ENCODE measurements at regions not wholly inside any gene's neighbourhood (a gene's known extent, or its start where the extent isn't known, plus 50 kb on each side); places are given as distances from the start of the nearest gene placed in this dataset.

- no peak overlapping the region for H3K4me3 ChIP-seq
- no peak overlapping the region for H3K27ac ChIP-seq
- no peak for DNase-seq
- intact Hi-C loops (cut with DNase I): loop anchor here (5.0 to 10.0 kb wide), 2 partner anchors 484 to 689 kb away; no protein-coding TSS in a partner anchor
- TF ChIP-seq CTCF (IDR thresholded peaks at IDR 0.05): no peak
- H3K36me3 ChIP-seq: no peaks in the 10 kb centered on the region
- H3K4me1 ChIP-seq: peaks cover 20% of the 10 kb centered on the region
- H3K27me3 ChIP-seq (ENCODE audit: low read depth): no peaks in the 10 kb centered on the region
- peak; percentile 9 to 14 for ATAC-seq
- H3K9me3 ChIP-seq: no peaks in the 10 kb centered on the region
Observed at GRCh38 chr5:57778501-57779091, 296.0 kb upstream of the ACTBL2 start.

DNA sequence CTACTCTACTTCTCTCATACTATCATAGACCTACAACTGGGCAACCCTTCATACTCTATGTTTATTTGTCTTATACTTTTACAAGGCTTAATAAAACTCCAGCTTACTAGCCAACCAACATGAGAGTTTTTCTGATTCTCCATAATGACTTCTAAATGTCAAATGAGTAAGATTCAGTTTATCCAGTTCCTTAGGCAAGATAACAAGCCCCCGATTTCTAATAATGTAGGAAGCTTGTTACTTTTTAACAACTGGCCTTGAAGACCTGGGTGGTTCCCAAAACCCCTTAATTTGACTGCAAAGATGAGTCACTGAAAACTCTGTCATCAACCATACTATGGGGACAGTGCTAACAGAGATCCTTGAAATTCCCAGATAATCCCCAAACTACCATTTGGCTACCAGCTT lies 294.6 kb upstream of the ACTBL2 start:
- TF ChIP-seq CTCF (IDR thresholded peaks at IDR 0.05): no peak
- H3K9me3 ChIP-seq: no peaks in the 10 kb centered on the region
- intact Hi-C loops (cut with DNase I): loop anchor here (5.0 to 10.0 kb wide), 2 partner anchors 482 to 690 kb away; no protein-coding TSS in a partner anchor
- H3K27ac ChIP-seq: no peak overlapping the region
- ATAC-seq (no peak), DNase-seq (no peak)
- H3K27me3 ChIP-seq (ENCODE audit: low read depth): no peaks in the 10 kb centered on the region
- H3K36me3 ChIP-seq: no peaks in the 10 kb centered on the region
- no peak overlapping the region for H3K4me3 ChIP-seq
- peaks cover 10% of the 10 kb centered on the region for H3K4me1 ChIP-seq

DNA sequence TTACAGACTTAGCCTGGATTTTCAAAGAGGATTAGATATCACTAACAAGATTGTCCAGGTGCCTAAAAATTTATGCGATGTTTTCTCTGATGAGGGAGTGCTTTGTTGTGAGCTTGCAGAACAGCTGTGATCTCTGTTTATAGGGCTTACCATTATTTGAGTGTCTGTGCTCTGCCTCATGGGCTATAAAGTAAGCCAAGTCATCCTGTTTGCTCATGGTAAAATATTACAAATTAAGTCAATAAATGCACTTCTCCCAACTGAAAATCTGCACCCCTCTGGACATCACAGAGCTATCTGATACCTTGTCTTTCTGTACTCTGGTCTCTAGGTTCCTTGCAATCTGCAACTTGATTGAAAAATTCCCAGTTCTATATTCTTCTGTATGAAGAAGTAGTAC lies 293.4 kb upstream of the ACTBL2 start:
- H3K36me3 ChIP-seq: no peaks in the 10 kb centered on the region
- H3K4me1 ChIP-seq: peaks cover 10% of the 10 kb centered on the region
- no peaks in the 10 kb centered on the region for H3K9me3 ChIP-seq
- H3K4me3 ChIP-seq: no peak overlapping the region
- DNase-seq (no peak), ATAC-seq (no peak)
- no peaks in the 10 kb centered on the region for H3K27me3 ChIP-seq (ENCODE audit: low read depth)
- no peak for TF ChIP-seq CTCF (IDR thresholded peaks at IDR 0.05)
- H3K27ac ChIP-seq: no peak overlapping the region
- intact Hi-C loops (cut with DNase I): loop anchor here (5.0 to 10.0 kb wide), 2 partner anchors 481 to 691 kb away; no protein-coding TSS in a partner anchor

DNA sequence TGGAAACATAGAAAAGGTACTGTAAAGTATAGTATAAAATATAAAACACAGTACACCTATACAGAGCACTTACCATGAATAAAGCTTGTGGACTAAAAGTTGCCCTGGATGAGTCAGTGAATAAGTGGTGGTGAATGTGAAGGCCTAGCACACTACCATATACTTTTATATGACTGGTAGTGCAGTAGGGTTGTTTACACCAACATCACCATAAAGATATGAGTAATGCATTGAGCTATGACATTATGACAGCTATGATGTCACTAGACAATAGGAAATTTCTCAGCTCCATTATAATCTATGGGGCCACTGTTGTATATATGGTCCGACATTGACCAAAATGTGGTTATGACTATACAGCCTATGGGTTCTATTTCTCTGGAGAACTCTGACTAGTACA lies 291.8 kb upstream of the ACTBL2 start:
- intact Hi-C loops (cut with DNase I): loop anchor here (10.0 kb wide), 1 partner anchor 480 kb away; no protein-coding TSS in a partner anchor
- no peak for TF ChIP-seq CTCF (IDR thresholded peaks at IDR 0.05)
- DNase-seq: no peak
- no peak for ATAC-seq
- no peaks in the 10 kb centered on the region for H3K9me3 ChIP-seq
- H3K27ac ChIP-seq: no peak overlapping the region
- no peaks in the 10 kb centered on the region for H3K27me3 ChIP-seq (ENCODE audit: low read depth)
- peaks cover 2% of the 10 kb centered on the region for H3K4me1 ChIP-seq
- H3K36me3 ChIP-seq: no peaks in the 10 kb centered on the region
- H3K4me3 ChIP-seq: no peak overlapping the region

GRCh38 chr5:57772512-57772911 lies 289.9 kb upstream of the ACTBL2 start:
- Histone ChIP-seq H3K9me3 (no peaks in the 10 kb centered on the region), H3K36me3 (no peaks in the 10 kb centered on the region), H3K4me1 (no peaks in the 10 kb centered on the region), H3K27ac (no peak overlapping the region), H3K27me3 (ENCODE audit: low read depth) (no peaks in the 10 kb centered on the region), H3K4me3 (no peak overlapping the region)
- no peak for TF ChIP-seq CTCF (IDR thresholded peaks at IDR 0.05)
- ATAC-seq: no peak
- intact Hi-C loops (cut with DNase I): loop anchor here (10.0 kb wide), 1 partner anchor 478 kb away; no protein-coding TSS in a partner anchor
- DNase-seq: no peak

All from lower lobe of right lung (tissue), 2 donors.